HUES6 (cell line): ENCODE measurements at regions not wholly inside any gene's neighbourhood (a gene's known extent, or its start where the extent isn't known, plus 50 kb on each side); places are given as distances from the start of the nearest gene placed in this dataset.

Experiments used
- H3K27ac ChIP-seq: 2 replicates; pipeline ENCODE4 v1.7.0; 2013; ENCODE audit warnings: low read depth, mild to moderate bottlenecking, low read length, inconsistent platforms
- H3K27me3 ChIP-seq: 2 replicates; pipeline ENCODE4 v1.6.1; 2013; ENCODE audit warnings: low read length; ENCODE audit not compliant: control insufficient read depth, insufficient read depth
- H3K36me3 ChIP-seq: 2 replicates; pipeline ENCODE4 v1.6.1; 2013; ENCODE audit warnings: low read length; ENCODE audit not compliant: control insufficient read depth, insufficient read depth
- H3K4me1 ChIP-seq: 2 replicates; pipeline ENCODE4 v1.6.1; 2013; ENCODE audit warnings: low read length; ENCODE audit not compliant: control insufficient read depth, insufficient read depth
- H3K4me3 ChIP-seq: 2 replicates; pipeline ENCODE4 v1.5.1; 2013; ENCODE audit warnings: low read depth, low read length
- H3K9ac ChIP-seq: one replicate; pipeline ENCODE4 v1.6.1; 2013; ENCODE audit warnings: mild to moderate bottlenecking, low read length
- H3K9me3 ChIP-seq: 2 replicates; pipeline ENCODE4 v1.6.1; 2013; ENCODE audit warnings: low read depth, low read length; ENCODE audit not compliant: control insufficient read depth, insufficient read depth

DNA sequence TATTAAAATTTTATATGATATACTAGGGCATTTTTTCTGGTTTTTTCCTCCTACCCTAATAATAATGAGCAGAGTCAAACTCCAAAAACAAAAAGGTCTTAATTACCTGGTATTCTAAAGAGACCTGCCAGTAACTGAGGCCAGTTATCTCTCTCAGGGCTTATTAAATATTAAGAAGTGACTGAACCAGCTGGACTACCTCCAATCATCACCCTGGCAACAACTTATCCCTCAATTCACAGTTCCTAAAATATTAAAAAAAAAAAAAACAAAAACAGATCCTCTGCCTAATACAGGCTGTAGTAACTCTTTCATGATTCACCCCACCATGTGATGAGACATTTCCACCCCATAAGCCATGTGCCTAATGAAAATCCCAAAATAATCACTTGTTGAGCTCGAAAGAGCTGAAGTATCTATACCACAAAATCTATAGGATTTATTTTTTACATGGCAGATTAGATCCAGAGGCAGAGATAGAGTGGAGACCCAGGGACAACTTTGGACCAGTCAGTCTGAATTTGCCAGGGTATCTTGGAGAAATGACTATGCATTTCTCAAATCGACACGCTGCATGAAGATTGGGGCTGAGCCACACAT is 698.0 kb downstream of the FAT4 start:
- no peak overlapping the region for H3K27ac ChIP-seq
- H3K4me1 ChIP-seq, result no peaks in the 10 kb centered on the region
- H3K27me3 ChIP-seq, result no peaks in the 10 kb centered on the region
- H3K36me3 ChIP-seq, result no peaks in the 10 kb centered on the region
- H3K9me3 ChIP-seq, result no peaks in the 10 kb centered on the region
- H3K4me3 ChIP-seq, result no peak overlapping the region
- no peak overlapping the region for H3K9ac ChIP-seq

DNA sequence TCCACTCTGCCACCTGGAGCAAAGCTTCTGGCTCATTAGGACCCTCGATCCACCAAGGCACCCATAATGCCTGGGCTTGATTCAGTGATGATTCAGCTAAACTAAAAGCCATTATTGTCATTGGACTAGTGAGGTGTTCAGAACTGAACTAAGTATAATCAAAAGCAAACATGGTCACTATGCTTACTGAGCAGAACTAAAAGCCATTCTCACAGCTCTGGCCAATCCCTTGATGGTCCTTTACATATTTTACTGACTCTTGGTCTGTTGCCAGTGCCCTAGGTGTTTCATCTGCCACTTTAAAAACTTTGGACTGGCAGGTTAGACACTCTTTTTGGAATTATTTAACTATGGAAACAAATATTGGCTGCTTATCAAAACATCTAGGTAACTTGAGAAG is 703.5 kb downstream of the FAT4 start:
- Histone ChIP-seq H3K4me1 (no peaks in the 10 kb centered on the region), H3K9me3 (no peaks in the 10 kb centered on the region), H3K9ac (no peak overlapping the region), H3K4me3 (no peak overlapping the region), H3K36me3 (no peaks in the 10 kb centered on the region), H3K27me3 (no peaks in the 10 kb centered on the region), H3K27ac (no peak overlapping the region)

GRCh38 chr4:126023896-126024295 is 709.1 kb downstream of the FAT4 start:
- no peaks in the 10 kb centered on the region for H3K27me3 ChIP-seq
- H3K9me3 ChIP-seq, result peaks cover 4% of the 10 kb centered on the region
- H3K4me1 ChIP-seq, result no peaks in the 10 kb centered on the region
- H3K9ac ChIP-seq, result no peak overlapping the region
- no peaks in the 10 kb centered on the region for H3K36me3 ChIP-seq
- H3K4me3 ChIP-seq, result no peak overlapping the region
- no peak overlapping the region for H3K27ac ChIP-seq

GRCh38 chr4:126027601-126028000 is 712.8 kb downstream of the FAT4 start:
- Histone ChIP-seq H3K4me1 (no peaks in the 10 kb centered on the region), H3K36me3 (no peaks in the 10 kb centered on the region), H3K27me3 (no peaks in the 10 kb centered on the region), H3K9ac (no peak overlapping the region), H3K9me3 (peaks cover 11% of the 10 kb centered on the region), H3K4me3 (no peak overlapping the region), H3K27ac (no peak overlapping the region)

GRCh38 chr4:126028876-126029275 is 714.1 kb downstream of the FAT4 start:
- Histone ChIP-seq H3K27ac (no peak overlapping the region), H3K9me3 (peaks cover 11% of the 10 kb centered on the region), H3K36me3 (no peaks in the 10 kb centered on the region), H3K9ac (no peak overlapping the region), H3K4me1 (no peaks in the 10 kb centered on the region), H3K4me3 (no peak overlapping the region), H3K27me3 (no peaks in the 10 kb centered on the region)

- H3K9ac ChIP-seq, result no peak overlapping the region
- H3K4me1 ChIP-seq, result no peaks in the 10 kb centered on the region
- no peaks in the 10 kb centered on the region for H3K27me3 ChIP-seq
- H3K36me3 ChIP-seq, result no peaks in the 10 kb centered on the region
- H3K9me3 ChIP-seq, result no peaks in the 10 kb centered on the region
- no peak overlapping the region for H3K27ac ChIP-seq
- H3K4me3 ChIP-seq, result no peak overlapping the region
Observed at GRCh38 chr4:126037231-126037630, 722.5 kb downstream of the FAT4 start.

DNA sequence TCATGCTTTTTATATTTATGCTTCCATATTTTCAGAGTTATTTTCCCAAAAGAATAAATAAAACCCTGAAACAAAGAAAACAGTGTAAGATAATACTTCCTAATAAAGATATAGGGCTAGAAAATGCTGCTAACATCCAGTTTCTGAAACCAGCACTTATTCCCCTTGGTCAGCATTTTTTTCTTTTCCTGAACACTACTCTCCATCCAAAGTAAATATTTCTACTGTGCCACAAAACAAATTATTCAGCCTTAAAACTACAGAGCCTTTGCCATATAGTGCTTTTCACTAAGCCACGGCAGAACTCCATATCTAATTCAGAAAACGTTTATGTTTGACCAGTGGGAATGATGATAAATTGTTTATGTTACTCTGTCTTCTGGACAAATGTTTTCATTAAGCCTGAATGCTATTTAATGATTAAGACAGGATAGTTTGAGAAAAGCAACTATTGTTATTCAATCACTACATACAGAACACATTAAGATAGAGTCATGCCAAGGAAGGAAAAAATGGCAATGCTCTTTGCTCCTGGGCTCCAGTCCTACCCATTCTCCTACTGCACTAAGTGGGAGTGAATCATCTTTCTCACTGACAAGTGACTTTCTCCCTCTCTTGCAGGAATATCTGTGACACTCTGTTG is 723.9 kb downstream of the FAT4 start:
- Histone ChIP-seq H3K4me1 (no peaks in the 10 kb centered on the region), H3K27me3 (no peaks in the 10 kb centered on the region), H3K9ac (no peak overlapping the region), H3K4me3 (no peak overlapping the region), H3K9me3 (no peaks in the 10 kb centered on the region), H3K36me3 (no peaks in the 10 kb centered on the region), H3K27ac (no peak overlapping the region)

DNA sequence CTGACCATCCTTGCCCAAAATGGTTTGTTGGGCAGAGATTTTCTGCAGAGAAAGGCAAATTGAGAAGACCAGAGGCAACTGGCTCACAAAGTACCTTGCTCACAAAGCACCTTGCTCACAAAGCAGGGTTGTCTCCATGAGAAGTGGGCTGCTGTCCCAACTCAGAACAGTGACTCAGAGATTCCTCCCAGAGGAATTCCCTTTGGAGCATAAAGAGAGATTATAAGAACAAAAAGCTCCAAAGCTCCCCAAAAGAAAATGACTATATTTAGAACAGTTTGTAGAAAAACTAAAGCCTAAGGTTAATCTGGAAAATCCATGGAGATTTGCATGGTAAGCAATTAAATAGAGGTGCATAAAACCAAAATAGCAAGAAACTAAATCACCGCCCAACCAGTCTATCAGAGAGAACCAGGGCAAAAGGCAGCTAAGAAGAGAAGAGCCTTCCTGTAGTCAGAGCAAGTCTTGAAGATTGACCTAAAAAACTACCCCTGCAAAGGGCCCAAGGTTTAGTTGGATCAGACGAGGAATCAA is 731.4 kb downstream of the FAT4 start:
- Histone ChIP-seq H3K4me3 (no peak overlapping the region), H3K27me3 (no peaks in the 10 kb centered on the region), H3K36me3 (no peaks in the 10 kb centered on the region), H3K4me1 (no peaks in the 10 kb centered on the region), H3K9ac (no peak overlapping the region), H3K27ac (no peak overlapping the region), H3K9me3 (no peaks in the 10 kb centered on the region)

DNA sequence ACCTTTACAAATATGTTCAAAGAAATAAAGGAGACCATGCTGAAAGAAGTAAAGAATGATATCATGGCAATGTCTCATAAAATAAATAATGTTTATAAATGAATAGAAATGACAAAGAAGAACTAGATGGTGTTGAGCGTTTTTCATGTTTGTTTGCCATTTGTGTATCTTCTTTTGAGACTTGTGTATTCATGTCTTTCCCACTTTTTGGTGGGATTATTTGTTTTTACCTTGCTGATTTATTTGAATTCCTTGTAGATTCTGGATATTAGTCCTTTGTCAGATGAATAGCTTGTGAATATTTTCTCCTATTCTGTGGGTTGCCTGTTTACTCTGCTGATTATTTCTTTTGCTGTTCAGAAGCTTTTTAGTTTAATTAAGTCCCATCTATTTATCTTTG is 732.4 kb downstream of the FAT4 start:
- no peaks in the 10 kb centered on the region for H3K36me3 ChIP-seq
- no peak overlapping the region for H3K27ac ChIP-seq
- no peaks in the 10 kb centered on the region for H3K27me3 ChIP-seq
- H3K4me3 ChIP-seq, result no peak overlapping the region
- H3K9ac ChIP-seq, result no peak overlapping the region
- no peaks in the 10 kb centered on the region for H3K4me1 ChIP-seq
- H3K9me3 ChIP-seq, result no peaks in the 10 kb centered on the region

DNA sequence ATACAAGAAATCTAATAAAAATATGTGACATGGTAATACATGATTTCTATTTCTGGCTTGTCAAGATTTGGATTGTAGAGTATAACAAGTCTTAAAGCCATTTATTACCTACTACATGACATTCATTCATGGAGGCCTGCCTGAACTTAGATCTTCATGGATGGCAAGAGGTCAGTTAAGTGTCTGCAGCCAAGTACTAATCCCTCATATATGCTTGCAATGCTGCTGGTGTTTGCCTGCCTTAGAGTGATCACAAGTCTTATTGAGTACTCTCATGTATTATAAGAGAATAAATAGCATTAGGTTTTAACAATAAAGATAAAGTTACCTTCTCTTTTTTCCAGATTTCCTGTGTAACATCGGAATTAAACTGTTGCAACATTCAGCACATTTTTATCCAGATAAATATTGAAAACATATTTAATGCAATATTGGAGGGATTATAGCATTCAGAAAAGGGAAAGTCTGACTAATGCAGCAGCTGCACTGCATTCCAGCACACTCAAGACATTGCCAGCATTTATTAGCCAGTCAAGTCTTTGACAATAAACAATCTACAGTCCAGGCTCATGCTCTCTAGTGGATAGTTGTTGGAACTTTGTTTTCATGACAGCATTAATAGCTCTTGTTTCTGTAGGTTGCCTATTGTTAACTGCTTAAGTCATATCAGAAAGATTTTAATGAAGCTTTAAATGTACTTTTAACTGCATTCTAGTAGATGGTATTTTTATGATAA is 737.1 kb downstream of the FAT4 start:
- H3K9ac ChIP-seq, result no peak overlapping the region
- no peaks in the 10 kb centered on the region for H3K9me3 ChIP-seq
- no peak overlapping the region for H3K4me3 ChIP-seq
- no peaks in the 10 kb centered on the region for H3K36me3 ChIP-seq
- no peak overlapping the region for H3K27ac ChIP-seq
- H3K4me1 ChIP-seq, result no peaks in the 10 kb centered on the region
- H3K27me3 ChIP-seq, result no peaks in the 10 kb centered on the region

DNA sequence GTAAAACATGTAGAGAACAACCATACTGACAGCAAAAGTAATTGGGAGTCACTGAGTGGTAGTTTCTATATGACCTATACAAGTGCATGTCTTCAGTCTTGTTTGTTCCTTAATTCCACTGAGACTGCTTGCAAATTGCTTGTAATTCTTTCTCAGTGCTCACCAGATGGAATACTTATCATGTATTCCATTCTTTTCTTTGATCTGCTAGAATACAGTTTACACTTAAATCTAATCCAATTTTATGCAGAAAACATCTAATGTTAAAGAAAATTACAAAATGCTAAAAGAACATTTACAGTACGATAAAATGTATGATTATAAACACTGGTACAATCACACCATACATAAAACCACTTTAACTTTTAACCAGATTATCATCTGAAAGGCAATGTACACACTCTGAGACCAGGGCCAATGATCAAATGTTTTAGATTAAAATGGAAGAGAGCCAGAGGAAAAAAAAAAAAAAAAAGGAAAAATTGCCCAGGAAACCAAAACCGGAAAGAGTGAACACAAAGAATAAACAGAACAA is 741.4 kb downstream of the FAT4 start:
- H3K4me1 ChIP-seq, result no peaks in the 10 kb centered on the region
- no peaks in the 10 kb centered on the region for H3K27me3 ChIP-seq
- no peak overlapping the region for H3K4me3 ChIP-seq
- no peaks in the 10 kb centered on the region for H3K9me3 ChIP-seq
- H3K9ac ChIP-seq, result no peak overlapping the region
- H3K27ac ChIP-seq, result no peak overlapping the region
- H3K36me3 ChIP-seq, result no peaks in the 10 kb centered on the region
